ENCODE measurements at regions not wholly inside any gene's neighbourhood (a gene's known extent, or its start where the extent isn't known, plus 50 kb on each side); places are given as distances from the start of the nearest gene placed in this dataset.

GRCh38 chr4:63049726-63050125 is 1359.5 kb downstream of the TECRL start:
- DNase-seq (no peak), FAIRE-seq (no peak)
- Histone ChIP-seq H3K9me3 (ENCODE audit: control insufficient read depth in 2 of 3, insufficient read depth in 1 of 3, low read length in 3 of 3) (no peaks in the 10 kb centered on the region), H3K27ac (ENCODE audit: low read depth in 2 of 2, low read length in 2 of 2) (no peak overlapping the region), H3K9ac (ENCODE audit: low read length in 3 of 3) (no peak overlapping the region), H3K27me3 (ENCODE audit: control insufficient read depth, insufficient read depth, low read length) (no peaks in the 10 kb centered on the region), H3K4me1 (ENCODE audit: control insufficient read depth in 2 of 3, insufficient read depth in 2 of 3, low read depth in 1 of 3, low read length in 3 of 3) (no peaks in the 10 kb centered on the region), H3K4me3 (ENCODE audit: low read length in 3 of 3) (no peak overlapping the region), H3K36me3 (ENCODE audit: control insufficient read depth in 2 of 3, insufficient read depth in 3 of 3, low read length in 3 of 3) (no peaks in the 10 kb centered on the region)
- no peak for TF ChIP-seq CTCF (IDR thresholded peaks at IDR 0.05; ENCODE audit: borderline replicate concordance, extremely low read depth, insufficient read depth)
- intact Hi-C loops (cut with DNase I) = no loop called here

- H3K9me3 ChIP-seq (ENCODE audit: control insufficient read depth in 2 of 3, insufficient read depth in 1 of 3, low read length in 3 of 3) = no peaks in the 10 kb centered on the region
- H3K9ac ChIP-seq (ENCODE audit: low read length in 3 of 3) = no peak overlapping the region
- no peak for TF ChIP-seq CTCF (IDR thresholded peaks at IDR 0.05; ENCODE audit: borderline replicate concordance, extremely low read depth, insufficient read depth)
- intact Hi-C loops (cut with DNase I) = no loop called here
- FAIRE-seq (no peak), DNase-seq (no peak)
- H3K36me3 ChIP-seq (ENCODE audit: control insufficient read depth in 2 of 3, insufficient read depth in 3 of 3, low read length in 3 of 3) = no peaks in the 10 kb centered on the region
- H3K4me1 ChIP-seq (ENCODE audit: control insufficient read depth in 2 of 3, insufficient read depth in 2 of 3, low read depth in 1 of 3, low read length in 3 of 3) = no peaks in the 10 kb centered on the region
- no peaks in the 10 kb centered on the region for H3K27me3 ChIP-seq (ENCODE audit: control insufficient read depth, insufficient read depth, low read length)
- H3K4me3 ChIP-seq (ENCODE audit: low read length in 3 of 3) = no peak overlapping the region
- H3K27ac ChIP-seq (ENCODE audit: low read depth in 2 of 2, low read length in 2 of 2) = no peak overlapping the region
Observed at GRCh38 chr4:63049278-63049677, 1360.0 kb downstream of the TECRL start.

GRCh38 chr4:63036159-63036866 is 1372.9 kb downstream of the TECRL start:
- H3K36me3 ChIP-seq (ENCODE audit: control insufficient read depth in 2 of 3, insufficient read depth in 3 of 3, low read length in 3 of 3) = no peaks in the 10 kb centered on the region
- no peak for TF ChIP-seq CTCF (IDR thresholded peaks at IDR 0.05; ENCODE audit: borderline replicate concordance, extremely low read depth, insufficient read depth)
- intact Hi-C loops (cut with DNase I) = no loop called here
- FAIRE-seq = no peak
- DNase-seq = no peak
- no peak overlapping the region for H3K27ac ChIP-seq (ENCODE audit: low read depth in 2 of 2, low read length in 2 of 2)
- H3K9me3 ChIP-seq (ENCODE audit: control insufficient read depth in 2 of 3, insufficient read depth in 1 of 3, low read length in 3 of 3) = no peaks in the 10 kb centered on the region
- H3K4me3 ChIP-seq (ENCODE audit: low read length in 3 of 3) = no peak overlapping the region
- H3K9ac ChIP-seq (ENCODE audit: low read length in 3 of 3) = no peak overlapping the region
- H3K27me3 ChIP-seq (ENCODE audit: control insufficient read depth, insufficient read depth, low read length) = no peaks in the 10 kb centered on the region
- H3K4me1 ChIP-seq (ENCODE audit: control insufficient read depth in 2 of 3, insufficient read depth in 2 of 3, low read depth in 1 of 3, low read length in 3 of 3) = no peaks in the 10 kb centered on the region

GRCh38 chr4:63029380-63029779 is 1379.9 kb downstream of the TECRL start:
- no peak overlapping the region for H3K27ac ChIP-seq (ENCODE audit: low read depth in 2 of 2, low read length in 2 of 2)
- no peak overlapping the region for H3K4me3 ChIP-seq (ENCODE audit: low read length in 3 of 3)
- TF ChIP-seq CTCF (IDR thresholded peaks at IDR 0.05; ENCODE audit: borderline replicate concordance, extremely low read depth, insufficient read depth) = no peak
- intact Hi-C loops (cut with DNase I) = no loop called here
- FAIRE-seq (no peak), DNase-seq (no peak)
- no peak overlapping the region for H3K9ac ChIP-seq (ENCODE audit: low read length in 3 of 3)
- no peaks in the 10 kb centered on the region for H3K27me3 ChIP-seq (ENCODE audit: control insufficient read depth, insufficient read depth, low read length)
- H3K4me1 ChIP-seq (ENCODE audit: control insufficient read depth in 2 of 3, insufficient read depth in 2 of 3, low read depth in 1 of 3, low read length in 3 of 3) = no peaks in the 10 kb centered on the region
- no peaks in the 10 kb centered on the region for H3K36me3 ChIP-seq (ENCODE audit: control insufficient read depth in 2 of 3, insufficient read depth in 3 of 3, low read length in 3 of 3)
- peaks cover 0 to 2% (median 0%) of the 10 kb centered on the region in 3 donors for H3K9me3 ChIP-seq (ENCODE audit: control insufficient read depth in 2 of 3, insufficient read depth in 1 of 3, low read length in 3 of 3)
